ENCODE measurements at regions not wholly inside any gene's neighbourhood (a gene's known extent, or its start where the extent isn't known, plus 50 kb on each side); places are given as distances from the start of the nearest gene placed in this dataset.

DNA sequence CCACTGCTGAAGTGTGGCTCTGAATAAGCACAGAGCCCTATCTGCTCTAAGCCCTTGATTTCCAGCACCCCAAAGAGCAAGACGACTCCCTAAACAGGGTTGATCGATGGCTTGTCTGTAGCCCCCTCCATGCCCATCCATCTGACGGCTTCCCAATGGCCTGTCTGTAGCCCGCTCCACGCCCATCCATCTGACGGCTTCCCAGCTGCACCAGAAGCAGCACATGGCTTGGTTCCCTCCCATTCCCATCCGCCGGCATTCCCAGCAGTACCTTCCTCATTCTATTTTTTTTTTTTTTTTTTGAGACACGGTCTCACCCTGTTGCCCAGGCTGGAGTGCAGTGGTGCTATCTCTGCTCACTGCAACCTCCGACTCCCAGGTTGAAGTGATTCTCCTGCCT lies 64.5 kb downstream of the RBFOX3 start:
- Mint-ChIP-seq H3K4me3 (no peak overlapping the region), H3K27me3 (peaks cover 47% of the 10 kb centered on the region), H3K27ac (no peak overlapping the region), H3K4me1 (no peaks in the 10 kb centered on the region), H3K36me3 (ENCODE audit: low read depth) (no peaks in the 10 kb centered on the region)
- DNase-seq (no peak), ATAC-seq (no peak)
- H3K9me3 ChIP-seq (ENCODE audit: control insufficient read depth, low read length, poor library complexity, severe bottlenecking), result no peaks in the 10 kb centered on the region

DNA sequence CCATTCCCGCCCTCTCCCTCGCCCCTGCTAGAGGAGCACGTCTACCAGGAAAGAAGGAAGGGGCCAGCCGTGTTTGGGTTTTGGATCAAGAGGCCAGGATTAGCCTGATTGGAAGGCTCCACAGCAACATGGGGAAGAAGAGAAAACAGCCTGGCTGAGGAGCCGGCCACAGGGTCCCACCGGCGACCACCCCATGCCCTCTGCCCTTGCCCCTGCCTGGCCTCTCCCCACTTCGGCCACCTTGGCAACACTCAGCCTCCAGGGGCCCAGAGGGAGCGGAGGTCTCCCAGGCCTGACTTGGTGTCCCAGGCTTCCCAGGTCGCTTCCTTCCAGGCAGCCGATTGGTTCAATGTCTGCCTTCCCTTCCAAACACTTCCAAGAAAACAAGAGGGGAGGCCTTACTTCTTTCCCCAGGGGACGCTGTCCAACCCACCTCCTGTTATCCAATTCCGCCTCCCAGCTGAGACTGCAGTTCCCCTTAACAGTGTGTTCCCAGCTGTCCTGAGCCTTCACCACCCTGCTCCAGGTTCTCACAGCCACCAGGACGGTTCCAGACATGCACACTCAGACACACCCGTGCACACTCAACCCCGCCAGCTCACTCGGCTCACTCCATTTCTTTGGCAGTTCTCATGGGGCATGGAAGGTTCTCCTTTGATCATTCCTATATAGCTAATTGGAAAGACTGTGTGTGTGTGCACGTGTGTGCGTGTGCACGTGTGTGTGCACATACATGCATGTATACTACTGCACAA lies 65.4 kb downstream of the RBFOX3 start:
- H3K4me1 Mint-ChIP-seq, result no peaks in the 10 kb centered on the region
- DNase-seq (no peak), ATAC-seq (no peak)
- no peak overlapping the region for H3K27ac Mint-ChIP-seq
- H3K36me3 Mint-ChIP-seq (ENCODE audit: low read depth), result no peaks in the 10 kb centered on the region
- H3K9me3 ChIP-seq (ENCODE audit: control insufficient read depth, low read length, poor library complexity, severe bottlenecking), result no peaks in the 10 kb centered on the region
- peaks cover 48% of the 10 kb centered on the region for H3K27me3 Mint-ChIP-seq
- H3K4me3 Mint-ChIP-seq, result no peak overlapping the region

DNA sequence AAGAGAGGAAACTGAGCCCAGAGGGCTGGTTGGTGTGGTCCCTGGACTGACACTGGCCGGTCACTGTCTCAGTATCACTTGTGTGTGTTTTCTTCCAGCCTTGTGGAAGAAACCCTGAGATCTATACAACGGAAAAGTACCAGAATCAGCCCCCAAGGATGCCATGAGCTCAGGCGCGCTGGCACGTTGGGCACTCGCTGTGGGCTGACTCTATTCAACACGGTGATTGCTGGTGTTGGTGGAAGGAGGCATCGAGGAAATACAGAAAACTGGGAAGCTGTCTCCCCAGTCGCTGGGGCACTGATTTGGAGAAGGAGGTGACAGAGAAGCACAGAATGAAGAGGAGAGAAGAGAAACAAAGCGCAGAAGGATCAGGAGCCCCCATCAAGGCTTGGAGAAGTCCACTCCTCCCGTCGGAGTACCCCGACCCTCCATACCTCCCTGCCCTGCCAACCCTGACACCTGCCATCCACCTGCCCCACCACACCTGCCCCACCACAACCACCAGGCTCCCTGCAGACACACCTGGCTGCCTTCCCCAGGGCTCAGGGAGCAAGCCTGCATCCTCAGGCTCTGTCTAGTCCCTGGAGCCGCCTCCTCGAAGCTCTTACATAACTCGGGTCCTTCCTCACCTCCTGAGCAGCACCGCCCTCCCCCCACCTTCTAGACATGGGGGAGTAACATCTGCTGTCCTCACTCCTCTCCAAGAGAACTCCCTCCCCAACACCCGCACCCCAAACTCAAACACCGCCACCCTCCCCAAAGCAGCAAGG lies 66.5 kb downstream of the RBFOX3 start:
- Mint-ChIP-seq H3K4me3 (no peak overlapping the region), H3K27ac (no peak overlapping the region), H3K27me3 (peaks cover 46% of the 10 kb centered on the region), H3K36me3 (ENCODE audit: low read depth) (no peaks in the 10 kb centered on the region), H3K4me1 (no peaks in the 10 kb centered on the region)
- no peaks in the 10 kb centered on the region for H3K9me3 ChIP-seq (ENCODE audit: control insufficient read depth, low read length, poor library complexity, severe bottlenecking)
- ATAC-seq (no peak), DNase-seq (no peak)

DNA sequence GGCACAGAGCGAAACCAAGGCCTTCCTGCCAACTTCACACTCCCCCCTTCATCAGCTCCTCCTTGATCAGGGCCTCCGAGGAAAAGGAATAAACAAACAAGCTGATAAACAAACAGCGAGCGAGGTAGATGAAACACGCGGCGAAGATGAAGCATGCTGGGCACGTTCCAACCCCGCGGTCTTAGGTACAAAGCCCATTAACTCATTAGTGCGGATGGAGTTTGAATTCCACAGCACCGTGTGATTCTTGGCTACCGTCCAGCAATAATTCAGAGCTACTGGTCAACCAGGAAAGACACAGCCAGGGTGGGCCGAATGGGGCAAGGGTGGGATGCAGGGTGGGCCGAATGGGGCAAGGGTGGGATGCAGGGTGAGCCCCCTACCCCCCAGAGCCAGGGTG lies 67.3 kb downstream of the RBFOX3 start:
- DNase-seq (no peak), ATAC-seq (no peak)
- no peak overlapping the region for H3K4me3 Mint-ChIP-seq
- no peak overlapping the region for H3K27ac Mint-ChIP-seq
- H3K9me3 ChIP-seq (ENCODE audit: control insufficient read depth, low read length, poor library complexity, severe bottlenecking), result no peaks in the 10 kb centered on the region
- H3K27me3 Mint-ChIP-seq, result peaks cover 41% of the 10 kb centered on the region
- H3K4me1 Mint-ChIP-seq, result no peaks in the 10 kb centered on the region
- no peaks in the 10 kb centered on the region for H3K36me3 Mint-ChIP-seq (ENCODE audit: low read depth)

DNA sequence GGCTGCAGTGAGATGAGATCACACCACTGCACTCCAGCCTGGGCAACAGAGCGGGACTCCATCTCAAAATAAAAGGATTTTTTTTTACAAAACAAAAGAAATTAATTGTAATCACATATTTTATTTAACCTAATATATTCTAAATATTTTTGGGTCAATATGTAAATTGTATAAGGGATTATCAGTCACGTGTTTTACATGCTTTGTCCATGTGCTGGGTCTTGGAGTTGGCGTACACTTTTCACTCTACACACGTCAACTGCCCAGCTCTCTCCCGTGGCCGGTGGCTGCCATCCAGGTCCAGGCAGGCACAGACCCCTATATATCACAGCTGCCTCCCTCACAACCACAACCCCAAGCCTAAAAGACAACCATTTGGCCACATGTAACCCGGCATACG lies 68.1 kb downstream of the RBFOX3 start:
- Mint-ChIP-seq H3K27me3 (peaks cover 42% of the 10 kb centered on the region), H3K36me3 (ENCODE audit: low read depth) (no peaks in the 10 kb centered on the region), H3K4me3 (no peak overlapping the region), H3K27ac (no peak overlapping the region), H3K4me1 (no peaks in the 10 kb centered on the region)
- no peaks in the 10 kb centered on the region for H3K9me3 ChIP-seq (ENCODE audit: control insufficient read depth, low read length, poor library complexity, severe bottlenecking)
- ATAC-seq (no peak), DNase-seq (no peak)

DNA sequence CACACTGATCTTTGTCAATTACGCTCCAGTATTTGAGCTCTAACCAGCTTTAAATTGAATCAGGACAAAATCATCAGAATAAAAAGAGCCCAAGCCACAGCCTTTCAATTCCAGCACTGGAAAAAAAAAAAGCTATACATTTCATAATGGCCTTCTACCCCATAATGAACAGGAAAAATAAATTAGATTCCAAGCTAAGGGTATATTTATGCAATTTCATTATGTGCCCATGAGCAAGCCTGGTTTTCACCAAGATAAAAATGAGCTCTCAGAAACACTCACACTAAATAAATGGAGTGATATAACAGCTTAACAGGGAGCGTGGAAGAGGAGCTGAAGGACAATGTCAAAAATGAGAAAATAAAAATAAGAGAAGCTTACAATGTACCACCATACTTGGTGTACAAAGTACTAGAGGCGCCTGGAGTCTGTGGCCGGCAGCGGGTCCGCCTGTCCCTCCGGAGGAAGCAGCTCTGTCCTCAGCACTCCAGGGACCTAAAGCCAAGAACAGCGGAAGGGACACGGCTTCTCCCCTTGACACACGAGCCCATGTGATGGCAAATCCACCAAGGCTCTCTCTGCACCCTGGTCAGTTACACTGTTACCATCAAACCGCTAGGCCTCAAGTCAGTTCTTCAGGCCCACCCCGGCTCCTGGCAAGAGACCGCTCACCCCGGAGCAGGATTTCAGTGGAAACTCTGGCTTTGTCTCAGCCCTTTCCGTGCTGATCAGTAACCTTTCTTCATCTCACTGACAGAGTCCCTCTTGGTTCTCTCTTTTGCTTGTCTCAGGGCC lies 69.6 kb downstream of the RBFOX3 start:
- DNase-seq (no peak), ATAC-seq (no peak)
- H3K36me3 Mint-ChIP-seq (ENCODE audit: low read depth), result no peaks in the 10 kb centered on the region
- H3K4me1 Mint-ChIP-seq, result peaks cover 2% of the 10 kb centered on the region
- no peak overlapping the region for H3K27ac Mint-ChIP-seq
- H3K27me3 Mint-ChIP-seq, result peaks cover 54% of the 10 kb centered on the region
- H3K9me3 ChIP-seq (ENCODE audit: control insufficient read depth, low read length, poor library complexity, severe bottlenecking), result no peaks in the 10 kb centered on the region
- no peak overlapping the region for H3K4me3 Mint-ChIP-seq

DNA sequence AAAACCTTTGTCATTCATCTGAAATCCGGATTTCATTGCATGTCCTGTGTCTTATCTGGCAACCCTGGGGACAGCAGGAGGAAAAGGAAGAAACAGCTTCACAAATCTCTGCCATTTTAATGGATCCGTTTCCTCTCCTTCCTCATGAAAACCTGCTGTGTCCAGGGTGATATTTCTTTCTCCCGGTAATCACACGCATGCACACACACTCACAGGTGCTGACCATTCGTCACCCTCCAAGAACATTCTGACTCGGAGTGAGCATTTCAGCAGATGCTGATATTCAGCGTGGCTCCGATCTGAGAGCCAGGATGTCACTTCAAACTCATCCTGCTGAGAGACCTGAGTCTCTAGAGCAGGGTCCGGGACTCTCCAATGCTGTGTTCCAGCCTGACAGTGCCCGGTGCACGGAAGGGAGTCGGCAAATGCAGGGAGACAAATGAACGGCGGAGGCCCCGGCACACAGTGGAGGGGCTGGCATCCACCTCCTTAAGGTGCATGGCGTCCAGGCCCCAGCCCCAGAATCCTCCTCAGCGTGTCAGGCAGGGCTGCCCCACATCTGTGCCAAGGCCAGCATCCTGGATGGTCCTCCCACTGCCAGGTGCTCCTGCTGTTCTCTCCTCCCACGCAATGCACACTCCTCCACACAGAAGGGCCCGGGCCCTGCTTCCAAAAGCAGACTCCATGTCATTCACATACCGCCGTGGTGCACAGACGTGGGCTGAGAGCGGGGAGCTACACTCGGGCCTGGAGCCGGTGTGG lies 70.7 kb downstream of the RBFOX3 start:
- H3K36me3 Mint-ChIP-seq (ENCODE audit: low read depth), result no peaks in the 10 kb centered on the region
- no peak overlapping the region for H3K27ac Mint-ChIP-seq
- H3K27me3 Mint-ChIP-seq, result peaks cover 45% of the 10 kb centered on the region
- peaks cover 2% of the 10 kb centered on the region for H3K4me1 Mint-ChIP-seq
- no peaks in the 10 kb centered on the region for H3K9me3 ChIP-seq (ENCODE audit: control insufficient read depth, low read length, poor library complexity, severe bottlenecking)
- DNase-seq (no peak), ATAC-seq (no peak)
- no peak overlapping the region for H3K4me3 Mint-ChIP-seq

DNA sequence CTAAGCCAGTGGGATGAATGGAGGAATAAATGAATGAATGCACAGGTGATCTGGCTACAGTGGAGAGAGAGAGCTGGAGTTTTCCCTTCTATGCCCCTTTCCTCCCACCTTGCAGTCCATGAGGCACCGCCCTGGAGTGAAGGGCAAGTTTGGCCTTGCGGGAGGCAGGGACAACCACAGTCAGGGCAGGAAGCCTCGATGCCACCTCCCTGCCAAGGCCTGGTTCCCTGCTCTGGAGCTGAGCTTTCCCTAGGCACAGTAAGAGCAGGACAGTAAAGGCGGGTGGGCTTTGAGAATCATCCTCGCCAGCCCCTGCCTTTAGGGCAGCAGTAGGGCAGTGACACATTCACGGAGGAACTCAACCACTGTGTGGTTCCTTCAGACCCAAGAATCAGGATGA lies 72.6 kb downstream of the RBFOX3 start:
- H3K36me3 Mint-ChIP-seq (ENCODE audit: low read depth), result no peaks in the 10 kb centered on the region
- no peak for ATAC-seq
- peaks cover 39% of the 10 kb centered on the region for H3K27me3 Mint-ChIP-seq
- no peak overlapping the region for H3K4me3 Mint-ChIP-seq
- no peaks in the 10 kb centered on the region for H3K9me3 ChIP-seq (ENCODE audit: control insufficient read depth, low read length, poor library complexity, severe bottlenecking)
- no peak for DNase-seq
- no peak overlapping the region for H3K27ac Mint-ChIP-seq
- peaks cover 2% of the 10 kb centered on the region for H3K4me1 Mint-ChIP-seq

DNA sequence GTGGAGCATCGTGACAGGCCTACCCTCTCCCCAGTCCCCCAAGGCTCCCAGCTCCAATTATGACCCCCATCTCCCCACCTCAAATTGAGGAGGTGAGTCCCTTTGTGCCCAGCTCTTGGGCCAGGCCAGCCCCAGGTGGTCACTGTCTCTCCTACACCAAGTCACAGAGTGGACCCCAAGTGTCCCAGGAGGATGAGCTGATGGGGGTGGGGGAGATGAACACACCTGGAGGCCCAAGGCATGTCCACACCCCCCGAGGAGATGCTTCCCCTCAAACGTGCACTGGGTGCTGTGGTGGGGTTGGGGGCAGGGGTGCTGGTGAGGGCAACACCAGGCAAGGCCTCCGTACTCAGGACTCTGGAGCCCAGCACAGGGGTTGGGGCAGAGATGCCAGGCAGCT lies 73.2 kb downstream of the RBFOX3 start:
- H3K9me3 ChIP-seq (ENCODE audit: control insufficient read depth, low read length, poor library complexity, severe bottlenecking), result no peaks in the 10 kb centered on the region
- H3K27me3 Mint-ChIP-seq, result peaks cover 33% of the 10 kb centered on the region
- H3K27ac Mint-ChIP-seq, result no peak overlapping the region
- H3K4me3 Mint-ChIP-seq, result no peak overlapping the region
- ATAC-seq, result no peak
- H3K4me1 Mint-ChIP-seq, result peaks cover 2% of the 10 kb centered on the region
- no peak for DNase-seq
- no peaks in the 10 kb centered on the region for H3K36me3 Mint-ChIP-seq (ENCODE audit: low read depth)

DNA sequence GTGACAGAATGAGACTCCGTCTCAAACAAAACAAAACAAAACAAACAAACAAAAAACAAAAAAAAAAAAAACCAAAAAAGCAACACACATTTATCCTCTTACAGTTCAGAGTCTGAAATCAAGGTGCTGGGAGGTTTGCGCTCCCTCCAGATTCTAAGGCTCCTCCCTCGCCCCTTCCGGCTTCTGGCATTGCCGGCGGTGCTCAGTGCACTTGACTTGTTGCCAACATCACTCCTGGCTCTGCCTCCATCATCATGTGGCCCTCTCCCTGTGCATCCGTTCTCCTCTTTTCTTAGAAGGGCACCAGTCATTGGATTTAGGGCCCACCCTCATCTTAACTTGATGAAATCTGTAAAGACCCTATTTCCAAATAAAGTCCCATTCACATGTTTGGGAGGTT lies 73.8 kb downstream of the RBFOX3 start:
- DNase-seq (no peak), ATAC-seq (no peak)
- no peak overlapping the region for H3K27ac Mint-ChIP-seq
- no peaks in the 10 kb centered on the region for H3K36me3 Mint-ChIP-seq (ENCODE audit: low read depth)
- H3K9me3 ChIP-seq (ENCODE audit: control insufficient read depth, low read length, poor library complexity, severe bottlenecking), result no peaks in the 10 kb centered on the region
- H3K4me1 Mint-ChIP-seq, result peaks cover 2% of the 10 kb centered on the region
- no peak overlapping the region for H3K4me3 Mint-ChIP-seq
- H3K27me3 Mint-ChIP-seq, result peaks cover 37% of the 10 kb centered on the region

DNA sequence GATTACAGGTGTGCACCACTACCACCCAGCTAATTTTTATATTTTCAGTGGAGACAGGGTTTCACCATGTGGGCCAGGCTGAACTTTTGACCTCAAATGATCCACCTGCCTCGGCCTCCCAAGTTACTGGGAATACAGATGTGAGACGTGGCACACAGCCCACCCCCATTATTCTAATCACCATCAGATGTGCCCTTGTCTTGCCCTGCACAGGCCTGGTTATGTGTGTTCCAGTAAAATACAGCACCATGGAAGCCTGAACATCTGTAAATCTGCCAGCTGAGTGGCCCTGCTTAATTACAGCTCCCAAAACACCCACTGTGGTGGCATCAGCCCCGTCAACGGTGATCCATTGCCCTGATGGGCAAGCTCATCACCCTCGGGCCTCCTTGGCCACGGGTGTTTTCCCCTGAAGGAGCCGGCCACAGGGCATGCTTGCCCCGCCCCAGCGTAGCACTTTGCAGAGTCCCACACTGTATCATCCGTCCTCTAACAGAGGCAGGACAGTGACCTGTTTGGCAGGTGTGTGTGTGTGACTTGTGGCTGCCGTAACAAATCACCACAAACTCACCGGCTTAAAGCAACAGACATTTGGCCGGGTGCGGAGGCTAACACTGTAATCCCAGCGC lies 74.5 kb downstream of the RBFOX3 start:
- ATAC-seq (no peak), DNase-seq (no peak)
- H3K9me3 ChIP-seq (ENCODE audit: control insufficient read depth, low read length, poor library complexity, severe bottlenecking), result no peaks in the 10 kb centered on the region
- Mint-ChIP-seq H3K27ac (no peak overlapping the region), H3K27me3 (peaks cover 43% of the 10 kb centered on the region), H3K4me1 (peaks cover 2% of the 10 kb centered on the region), H3K36me3 (ENCODE audit: low read depth) (no peaks in the 10 kb centered on the region), H3K4me3 (no peak overlapping the region)

DNA sequence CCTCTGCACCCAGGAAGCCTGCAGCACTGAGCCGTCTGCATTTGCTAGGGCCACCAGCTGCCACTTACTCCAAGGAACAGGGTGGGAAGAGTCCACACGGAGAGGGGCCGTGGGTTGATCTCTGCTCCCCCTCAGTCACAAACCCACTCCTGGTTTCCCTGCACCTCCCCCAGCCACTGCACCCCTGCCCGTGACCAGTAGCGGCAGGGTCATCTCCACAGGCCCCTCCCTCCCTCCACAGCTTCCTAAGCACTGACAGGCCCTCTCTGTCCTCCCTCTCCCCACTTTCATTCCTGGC lies 75.2 kb downstream of the RBFOX3 start:
- DNase-seq (no peak), ATAC-seq (no peak)
- Mint-ChIP-seq H3K4me1 (peaks cover 2% of the 10 kb centered on the region), H3K27me3 (peaks cover 43% of the 10 kb centered on the region), H3K36me3 (ENCODE audit: low read depth) (no peaks in the 10 kb centered on the region), H3K4me3 (no peak overlapping the region), H3K27ac (no peak overlapping the region)
- no peaks in the 10 kb centered on the region for H3K9me3 ChIP-seq (ENCODE audit: control insufficient read depth, low read length, poor library complexity, severe bottlenecking)

All from T-helper 17 cell (primary cell).